ENCODE measurements at regions not wholly inside any gene's neighbourhood (a gene's known extent, or its start where the extent isn't known, plus 50 kb on each side); places are given as distances from the start of the nearest gene placed in this dataset.

GRCh38 chr14:104424406-104425072 lies 155.0 kb upstream of the C14orf180 start:
- CTCF ChIA-PET = interaction anchor here (1.0 to 2.3 kb wide), 7 partner anchors 12 to 347 kb away, joined by 3 to 12 read pairs (median 4); no protein-coding TSS in a partner anchor
- Histone ChIP-seq H3K36me3 (replicated peaks in 1 of 2; ENCODE audit: control insufficient read depth in 1 of 2, insufficient read depth in 2 of 2, low read length in 1 of 2) (no peaks in the 10 kb centered on the region), H2AFZ (ENCODE audit: low read depth) (no peak overlapping the region), H3K79me2 (ENCODE audit: insufficient read depth) (no peaks in the 10 kb centered on the region), H3K27ac (ENCODE audit: low read depth in 2 of 2, low read length in 1 of 2) (peak overlapping the region in 1 of 2 experiments; percentile 39; a peak in 1 of 4 replicates), H3K9me3 (no peaks in the 10 kb centered on the region), H3K4me1 (ENCODE audit: control insufficient read depth in 1 of 2, insufficient read depth in 2 of 2, low read depth in 1 of 2, low read length in 1 of 2) (peaks cover 0 to 55% of the 10 kb centered on the region in 2 experiments; a peak in 1 of 4 replicates), H3K9me2 (no peaks in the 10 kb centered on the region), H3K4me3 (ENCODE audit: low read depth in 2 of 2, low read length in 1 of 2) (no peak overlapping the region), H3K4me2 (no peak overlapping the region), H4K20me1 (ENCODE audit: insufficient read depth) (no peaks in the 10 kb centered on the region), H3K27me3 (ENCODE audit: insufficient read depth) (no peaks in the 10 kb centered on the region), H3K9ac (no peak overlapping the region), H3F3A (replicated peaks; ENCODE audit: insufficient read depth) (no peaks in the 10 kb centered on the region)
- TF ChIP-seq MXI1 (IDR thresholded peaks at IDR 0.05; ENCODE audit: low read depth, low read length) (peak; percentile 84), CHD2 (IDR thresholded peaks at IDR 0.05; ENCODE audit: low read length, partially characterized antibody) (peak; percentile 57), CTCF (IDR thresholded peaks at IDR 0.05) (no peak)
- peak; percentile 88 for DNase-seq
- POLR2A ChIA-PET = interaction anchor here (0.5 to 1.3 kb wide), 4 partner anchors 12 to 201 kb away, joined by 3 to 7 read pairs (median 4); no protein-coding TSS in a partner anchor
- WGBS (ENCODE audit: low lambda C conversion rate) = 29% methylated on average over 19 of the region's 24 CpGs

- Histone ChIP-seq H3K27ac (ENCODE audit: low read depth in 2 of 2, low read length in 1 of 2) (no peak overlapping the region), H3K9ac (no peak overlapping the region), H3K4me2 (no peak overlapping the region), H3K4me1 (ENCODE audit: control insufficient read depth in 1 of 2, insufficient read depth in 2 of 2, low read depth in 1 of 2, low read length in 1 of 2) (peaks cover 0 to 53% of the 10 kb centered on the region in 2 experiments; a peak in 1 of 4 replicates), H4K20me1 (ENCODE audit: insufficient read depth) (no peaks in the 10 kb centered on the region), H3K79me2 (ENCODE audit: insufficient read depth) (no peaks in the 10 kb centered on the region), H3K4me3 (ENCODE audit: low read depth in 2 of 2, low read length in 1 of 2) (no peak overlapping the region), H3K9me2 (no peaks in the 10 kb centered on the region), H3K9me3 (no peaks in the 10 kb centered on the region), H2AFZ (ENCODE audit: low read depth) (no peak overlapping the region), H3F3A (replicated peaks; ENCODE audit: insufficient read depth) (no peaks in the 10 kb centered on the region), H3K36me3 (replicated peaks in 1 of 2; ENCODE audit: control insufficient read depth in 1 of 2, insufficient read depth in 2 of 2, low read length in 1 of 2) (no peaks in the 10 kb centered on the region), H3K27me3 (ENCODE audit: insufficient read depth) (no peaks in the 10 kb centered on the region)
- TF ChIP-seq PBX3 (IDR thresholded peaks at IDR 0.05) (no peak), GATA2 (CRISPR knock-in tag; IDR thresholded peaks at IDR 0.05) (no peak), GABPA (IDR thresholded peaks at IDR 0.05; ENCODE audit: low read depth) (no peak), JUND (IDR thresholded peaks at IDR 0.05) (no peak), RXRA (IDR thresholded peaks at IDR 0.05; ENCODE audit: borderline replicate concordance, low read depth) (no peak), YY1 (IDR thresholded peaks at IDR 0.05; ENCODE audit: low read depth) (no peak), ZBTB33 (IDR thresholded peaks at IDR 0.05; ENCODE audit: borderline replicate concordance, low read depth) (no peak), RCOR1 (IDR thresholded peaks at IDR 0.05; ENCODE audit: low read length) (no peak), RAD21 (IDR thresholded peaks at IDR 0.05; ENCODE audit: low read length) (no peak), POLR2AphosphoS5 (IDR thresholded peaks at IDR 0.05; ENCODE audit: low read depth, low read length) (no peak), USF1 (IDR thresholded peaks at IDR 0.05; ENCODE audit: borderline replicate concordance, low read depth) (no peak), MEF2A (IDR thresholded peaks at IDR 0.05; ENCODE audit: borderline replicate concordance, low read depth) (no peak)
- TF ChIP-seq, protein P1, sequence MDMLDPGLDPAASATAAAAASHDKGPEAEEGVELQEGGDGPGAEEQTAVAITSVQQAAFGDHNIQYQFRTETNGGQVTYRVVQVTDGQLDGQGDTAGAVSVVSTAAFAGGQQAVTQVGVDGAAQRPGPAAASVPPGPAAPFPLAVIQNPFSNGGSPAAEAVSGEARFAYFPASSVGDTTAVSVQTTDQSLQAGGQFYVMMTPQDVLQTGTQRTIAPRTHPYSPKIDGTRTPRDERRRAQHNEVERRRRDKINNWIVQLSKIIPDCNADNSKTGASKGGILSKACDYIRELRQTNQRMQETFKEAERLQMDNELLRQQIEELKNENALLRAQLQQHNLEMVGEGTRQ (IDR thresholded peaks at IDR 0.05; ENCODE audit: borderline replicate concordance, low read depth, low read length) = no peak
- WGBS (ENCODE audit: low lambda C conversion rate) = 52% methylated on average over 16 of the region's 16 CpGs
- ChIA-PET POLR2A (interaction anchor here (1.1 to 1.3 kb wide), 3 partner anchors 11 to 202 kb away, joined by 3 to 7 read pairs (median 5); no protein-coding TSS in a partner anchor), CTCF (interaction anchor here (1.0 to 2.3 kb wide), 5 partner anchors 55 to 347 kb away, joined by 3 to 12 read pairs (median 4); no protein-coding TSS in a partner anchor)
- DNase-seq = peak; percentile 27
Observed at GRCh38 chr14:104425171-104425681, 154.3 kb upstream of the C14orf180 start.

Data from SK-N-SH (cell line).